PC-3 (cell line): ENCODE measurements at regions not wholly inside any gene's neighbourhood (a gene's known extent, or its start where the extent isn't known, plus 50 kb on each side); places are given as distances from the start of the nearest gene placed in this dataset.

Experiments
- CTCF ChIP-seq: fragments of 300-600 bp; sonication (generic); conservative IDR thresholded peaks from 2 replicates; pipeline ENCODE4 v1.5.1; 2017; ENCODE audit warnings: antibody characterized with exemption, low read depth, mild to moderate bottlenecking, low read length
- EZH2 ChIP-seq: fragments of 300-600 bp; sonication (generic); IDR thresholded peaks from one replicate; pipeline ENCODE4 v1.6.1; 2017; ENCODE audit warnings: antibody characterized with exemption, mild to moderate bottlenecking, low read length; ENCODE audit not compliant: unreplicated experiment
- EZH2phosphoT487 ChIP-seq: fragments of 300-600 bp; sonication (generic); IDR thresholded peaks from 2 replicates; pipeline ENCODE4 v1.6.1; 2018; ENCODE audit warnings: mild to moderate bottlenecking, antibody characterized with exemption, low read length, borderline replicate concordance

GRCh38 chr15:81948222-81948621 is 97.6 kb downstream of the MEX3B start:
- TF ChIP-seq CTCF (no peak), EZH2 (no peak), EZH2phosphoT487 (no peak)
